ENCODE measurements at regions not wholly inside any gene's neighbourhood (a gene's known extent, or its start where the extent isn't known, plus 50 kb on each side); places are given as distances from the start of the nearest gene placed in this dataset.

DNA sequence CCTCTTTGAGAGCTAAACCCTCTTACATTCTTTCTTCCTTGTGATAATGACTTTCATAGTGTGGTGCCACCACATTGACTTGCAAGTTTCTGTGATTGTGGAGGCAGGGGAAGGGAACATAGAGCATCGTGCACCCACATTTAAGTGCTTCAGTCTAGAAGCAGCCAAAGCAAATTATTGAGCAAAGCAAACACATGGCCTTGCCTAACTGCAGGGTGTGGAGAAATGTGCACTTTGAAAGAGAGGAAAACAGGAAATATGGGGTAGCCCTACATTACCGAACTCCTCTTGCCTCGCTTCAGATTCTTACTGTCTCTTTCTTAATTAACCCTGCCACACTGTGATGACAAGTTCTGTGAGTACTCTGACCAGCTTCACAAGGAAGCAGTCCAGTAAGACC lies 814.6 kb downstream of the SLC4A3 start:
- POLR2A ChIA-PET, result no interaction called here
- no peak for DNase-seq (ENCODE audit: extremely low spot score)
- TF ChIP-seq, protein P1, sequence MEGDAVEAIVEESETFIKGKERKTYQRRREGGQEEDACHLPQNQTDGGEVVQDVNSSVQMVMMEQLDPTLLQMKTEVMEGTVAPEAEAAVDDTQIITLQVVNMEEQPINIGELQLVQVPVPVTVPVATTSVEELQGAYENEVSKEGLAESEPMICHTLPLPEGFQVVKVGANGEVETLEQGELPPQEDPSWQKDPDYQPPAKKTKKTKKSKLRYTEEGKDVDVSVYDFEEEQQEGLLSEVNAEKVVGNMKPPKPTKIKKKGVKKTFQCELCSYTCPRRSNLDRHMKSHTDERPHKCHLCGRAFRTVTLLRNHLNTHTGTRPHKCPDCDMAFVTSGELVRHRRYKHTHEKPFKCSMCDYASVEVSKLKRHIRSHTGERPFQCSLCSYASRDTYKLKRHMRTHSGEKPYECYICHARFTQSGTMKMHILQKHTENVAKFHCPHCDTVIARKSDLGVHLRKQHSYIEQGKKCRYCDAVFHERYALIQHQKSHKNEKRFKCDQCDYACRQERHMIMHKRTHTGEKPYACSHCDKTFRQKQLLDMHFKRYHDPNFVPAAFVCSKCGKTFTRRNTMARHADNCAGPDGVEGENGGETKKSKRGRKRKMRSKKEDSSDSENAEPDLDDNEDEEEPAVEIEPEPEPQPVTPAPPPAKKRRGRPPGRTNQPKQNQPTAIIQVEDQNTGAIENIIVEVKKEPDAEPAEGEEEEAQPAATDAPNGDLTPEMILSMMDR (IDR thresholded peaks at IDR 0.05; ENCODE audit: control extremely low read depth, extremely low read depth, low read depth, missing control alignments), result no peak
- CTCF ChIA-PET, result no interaction called here

DNA sequence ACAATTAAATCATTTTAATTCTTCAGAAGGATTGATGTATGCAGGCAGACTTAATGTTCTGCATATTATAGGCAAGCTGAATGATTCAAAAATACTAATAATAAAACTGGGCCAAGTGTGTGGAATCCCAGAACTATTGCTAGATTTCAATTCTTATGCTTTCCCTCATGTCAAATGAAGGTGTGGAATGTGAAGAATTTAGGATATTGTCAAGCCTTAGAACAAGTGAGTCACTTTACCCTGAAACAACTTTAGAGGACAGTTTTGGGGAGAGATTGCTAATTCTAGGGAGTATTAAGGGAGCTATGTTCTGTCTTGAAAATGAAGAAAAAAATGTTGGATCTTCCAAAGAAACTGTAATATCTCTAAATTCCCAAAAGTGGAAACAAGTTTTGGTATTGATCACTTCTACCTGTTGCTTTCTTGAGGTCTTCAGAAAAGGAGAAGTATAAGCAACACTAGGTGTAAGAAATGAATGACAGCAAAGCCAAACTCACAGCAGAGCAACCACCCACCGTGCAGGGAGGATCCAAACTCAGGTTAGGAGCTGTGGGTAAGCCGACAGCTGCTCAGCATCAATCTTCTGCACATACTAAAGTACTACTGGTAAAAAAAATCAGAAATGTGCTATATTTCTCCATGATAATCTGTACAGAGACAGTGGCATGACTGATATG lies 818.1 kb downstream of the SLC4A3 start:
- ChIA-PET POLR2A (no interaction called here), CTCF (interaction anchor here (1.6 kb wide), 1 partner anchor 10 kb away, joined by 5 read pairs; no protein-coding TSS in a partner anchor)
- TF ChIP-seq, protein P1 (IDR thresholded peaks at IDR 0.05; ENCODE audit: control extremely low read depth, extremely low read depth, low read depth, missing control alignments), result no peak
- no peak for DNase-seq (ENCODE audit: extremely low spot score)

DNA sequence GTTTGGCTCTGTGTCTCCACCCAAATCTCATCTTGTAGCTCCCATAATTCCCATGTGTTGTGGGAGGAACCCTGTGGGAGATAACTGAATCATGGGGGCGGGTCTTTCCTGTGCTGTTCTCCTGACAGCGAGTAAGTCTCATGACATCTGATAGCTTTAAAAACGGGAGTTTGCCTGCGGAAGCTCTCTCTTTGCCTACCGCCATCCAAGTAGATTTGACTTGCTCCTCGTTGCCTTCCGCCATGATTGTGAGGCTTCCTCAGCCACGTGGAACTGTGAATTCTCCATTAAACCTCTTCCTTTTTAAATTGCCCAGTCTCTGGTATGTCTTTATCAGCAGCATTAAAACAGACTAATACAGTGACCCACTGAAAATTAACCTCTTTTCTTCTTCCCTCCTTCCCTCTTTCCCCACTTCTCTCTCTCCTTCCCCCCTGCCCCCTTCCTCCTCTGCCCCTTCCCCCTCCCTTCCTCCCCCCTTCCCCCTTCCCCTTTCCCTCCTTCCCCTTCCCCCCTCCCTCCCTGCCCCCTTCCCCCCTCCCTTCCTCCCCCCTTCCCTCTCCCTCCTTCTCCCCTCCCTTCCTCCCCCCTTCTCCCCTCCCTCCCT lies 818.8 kb downstream of the SLC4A3 start:
- TF ChIP-seq, protein P1 (IDR thresholded peaks at IDR 0.05; ENCODE audit: control extremely low read depth, extremely low read depth, low read depth, missing control alignments), result no peak
- POLR2A ChIA-PET, result no interaction called here
- CTCF ChIA-PET, result interaction anchor here (1.6 kb wide), 1 partner anchor 10 kb away, joined by 5 read pairs; no protein-coding TSS in a partner anchor
- DNase-seq (ENCODE audit: extremely low spot score), result no peak

DNA sequence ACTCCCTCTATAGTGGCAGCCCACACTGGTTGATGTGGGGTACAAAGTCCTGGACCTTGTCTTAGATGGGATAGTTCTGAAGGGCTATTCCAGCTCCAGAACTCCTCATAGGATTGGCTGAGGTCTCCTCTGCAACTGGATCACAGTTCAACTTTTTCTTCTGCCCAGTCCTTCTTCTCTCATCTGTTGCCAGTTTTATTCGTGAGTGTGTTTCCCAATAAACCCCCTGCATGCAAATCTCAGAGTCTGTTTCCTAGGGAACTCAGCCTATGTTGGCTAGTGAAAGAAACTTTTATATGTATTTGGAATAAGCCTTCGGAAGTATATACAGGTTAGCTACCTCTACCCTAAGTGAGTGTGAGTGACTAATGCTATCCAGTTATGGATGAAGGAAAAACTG lies 823.4 kb downstream of the SLC4A3 start:
- ChIA-PET POLR2A (no interaction called here), CTCF (no interaction called here)
- TF ChIP-seq, protein P1 (IDR thresholded peaks at IDR 0.05; ENCODE audit: control extremely low read depth, extremely low read depth, low read depth, missing control alignments), result no peak
- no peak for DNase-seq (ENCODE audit: extremely low spot score)

DNA sequence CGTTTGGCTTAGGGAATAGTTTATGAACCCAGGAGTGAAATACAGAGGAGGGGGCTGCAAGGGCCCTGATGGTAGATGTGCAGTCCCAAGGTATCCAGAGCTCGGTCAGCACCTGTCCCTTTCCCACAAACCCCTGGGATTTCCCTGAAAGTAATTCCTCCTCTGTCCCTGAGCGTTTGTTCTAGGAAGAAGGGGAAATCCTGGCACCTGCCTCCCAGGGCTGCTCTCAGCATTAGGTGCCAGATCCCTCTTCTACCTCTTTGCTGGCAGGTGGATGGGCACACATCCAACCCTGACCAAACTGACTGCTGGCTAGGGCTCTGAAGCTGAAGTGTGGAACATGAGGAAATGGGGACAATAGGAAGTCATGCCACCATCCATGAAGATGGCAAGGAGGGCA lies 824.0 kb downstream of the SLC4A3 start:
- no peak for DNase-seq (ENCODE audit: extremely low spot score)
- CTCF ChIA-PET, result no interaction called here
- POLR2A ChIA-PET, result no interaction called here
- TF ChIP-seq, protein P1 (IDR thresholded peaks at IDR 0.05; ENCODE audit: control extremely low read depth, extremely low read depth, low read depth, missing control alignments), result no peak

DNA sequence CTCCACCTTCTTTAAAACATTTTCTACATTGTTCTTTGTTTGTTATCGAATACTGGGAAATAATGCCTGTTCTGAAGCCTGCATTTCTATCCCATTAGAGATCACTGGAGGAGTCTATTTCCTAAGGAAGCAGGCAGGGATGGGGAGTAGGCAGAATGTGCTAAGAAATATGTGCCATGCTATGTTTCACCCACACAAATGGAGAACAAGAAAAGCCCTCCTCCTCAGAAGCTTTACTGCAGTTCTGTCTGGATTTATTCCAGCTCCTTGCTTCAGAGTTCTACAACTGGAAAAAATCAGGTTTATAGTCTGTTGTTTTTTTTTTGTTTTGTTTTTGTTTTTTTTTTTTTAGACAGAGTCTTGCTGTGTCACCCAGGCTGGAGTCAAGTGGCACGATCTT lies 825.1 kb downstream of the SLC4A3 start:
- DNase-seq (ENCODE audit: extremely low spot score), result no peak
- ChIA-PET POLR2A (no interaction called here), CTCF (no interaction called here)
- TF ChIP-seq, protein P1 (IDR thresholded peaks at IDR 0.05; ENCODE audit: control extremely low read depth, extremely low read depth, low read depth, missing control alignments), result no peak

Data from GM10248 (cell line).